CD14-positive monocyte (primary cell): ENCODE measurements at regions not wholly inside any gene's neighbourhood (a gene's known extent, or its start where the extent isn't known, plus 50 kb on each side); places are given as distances from the start of the nearest gene placed in this dataset.
A peak's percentile ranks its signal among the peaks of the same experiment; 100 is the strongest.

ENCODE experiments used
- DNase-seq, 3 donors: peaks; one replicate each; pipeline ENCODE4 v3.0.0-alpha.2; 2011 to 2022
- H2AFZ ChIP-seq: 2 replicates; pipeline ENCODE4 v1.6.0; 2012; ENCODE audit warnings: mild to moderate bottlenecking, low read depth, low read length, inconsistent platforms; ENCODE audit not compliant: insufficient read depth, poor library complexity, severe bottlenecking
- H3K27ac ChIP-seq, 2 donors: 1 replicate in 1 of 2; 2 replicates in 1 of 2; pipeline ENCODE4 v1.5.1; 2012 to 2013; ENCODE audit warnings: low read length in 2 of 2, control low read depth in 1 of 2, inconsistent platforms in 1 of 2, low read depth in 1 of 2, mild to moderate bottlenecking in 1 of 2
- H3K27me3 ChIP-seq, 2 donors: one replicate each; pipeline versions ENCODE4 v1.6.0 to v1.6.1; 2011 to 2013; ENCODE audit warnings: low read length in 2 of 2; ENCODE audit not compliant: control insufficient read depth in 2 of 2, insufficient read depth in 2 of 2
- H3K36me3 ChIP-seq, 2 donors: replicated peaks in 1 of 2; 1 replicate in 1 of 2; 2 replicates in 1 of 2; pipeline versions ENCODE4 v1.5.1 to v1.6.1; 2012 to 2013; ENCODE audit warnings: low read length in 2 of 2, control low read depth in 1 of 2, inconsistent platforms in 1 of 2, mild to moderate bottlenecking in 1 of 2; ENCODE audit not compliant: insufficient read depth in 2 of 2, control insufficient read depth in 1 of 2
- H3K4me1 ChIP-seq, 2 donors: 1 replicate in 1 of 2; 2 replicates in 1 of 2; pipeline versions ENCODE4 v1.5.1 to v1.6.1; 2012 to 2013; ENCODE audit warnings: low read length in 2 of 2, control low read depth in 1 of 2, inconsistent platforms in 1 of 2, mild to moderate bottlenecking in 1 of 2, moderate library complexity in 1 of 2; ENCODE audit not compliant: insufficient read depth in 2 of 2, control insufficient read depth in 1 of 2
- H3K4me2 ChIP-seq: replicated peaks from 2 replicates; pipeline ENCODE3; 2012; ENCODE audit warnings: low read length, moderate library complexity, mild to moderate bottlenecking; ENCODE audit not compliant: poor library complexity, severe bottlenecking; ENCODE audit errors: extremely low read depth
- H3K4me3 ChIP-seq, 3 experiments: fragments of 200-600 bp in 1 of 3; sonication (generic) in 1 of 3; replicated peaks in 1 of 3; 1 replicate in 2 of 3; 2 replicates in 1 of 3; pipeline ENCODE4 v1.5.1; 2011 to 2013; ENCODE audit warnings: low read length in 3 of 3, mild to moderate bottlenecking in 3 of 3, control low read depth in 2 of 3, low read depth in 2 of 3, inconsistent platforms in 1 of 3, moderate library complexity in 1 of 3
- H3K79me2 ChIP-seq: 2 replicates; pipeline ENCODE4 v1.6.0; 2012; ENCODE audit warnings: mild to moderate bottlenecking, control low read depth, inconsistent platforms, low read length, moderate library complexity; ENCODE audit not compliant: insufficient read depth
- H3K9ac ChIP-seq: 2 replicates; pipeline ENCODE4 v1.6.0; 2017; ENCODE audit warnings: low read length, mild to moderate bottlenecking; ENCODE audit not compliant: insufficient read depth, poor library complexity, severe bottlenecking
- H3K9me3 ChIP-seq, 2 donors: replicated peaks in 1 of 2; 1 replicate in 1 of 2; 2 replicates in 1 of 2; pipeline versions ENCODE4 v1.5.1 to v1.6.1; 2012 to 2013; ENCODE audit warnings: low read length in 2 of 2, control low read depth in 1 of 2; ENCODE audit not compliant: control insufficient read depth in 1 of 2, insufficient read depth in 1 of 2
- H4K20me1 ChIP-seq: 2 replicates; pipeline ENCODE4 v1.6.0; 2012; ENCODE audit warnings: mild to moderate bottlenecking, low read length, control low read depth, moderate library complexity; ENCODE audit not compliant: insufficient read depth
- H3K27ac Mint-ChIP-seq, 7 donors: one replicate each; pipeline ENCODE4 v1.8.0; 2020; ENCODE audit warnings: mild to moderate bottlenecking in 7 of 7, mixed read lengths in 7 of 7, moderate library complexity in 6 of 7, inconsistent platforms in 2 of 7
- H3K27me3 Mint-ChIP-seq, 3 donors: one replicate each; pipeline ENCODE4 v1.8.0; 2021 to 2022; ENCODE audit warnings: low read depth in 3 of 3, mild to moderate bottlenecking in 3 of 3, mixed read lengths in 3 of 3, moderate library complexity in 3 of 3, inconsistent platforms in 1 of 3
- H3K36me3 Mint-ChIP-seq, 2 donors: one replicate each; pipeline ENCODE4 v1.8.0; 2020; ENCODE audit warnings: mixed read lengths in 2 of 2, inconsistent platforms in 1 of 2, mild to moderate bottlenecking in 1 of 2
- H3K4me1 Mint-ChIP-seq: one replicate; pipeline ENCODE4 v1.8.0; 2020; ENCODE audit warnings: mild to moderate bottlenecking, mixed read lengths
- H3K4me3 Mint-ChIP-seq, 2 donors: one replicate each; pipeline ENCODE4 v1.8.0; 2020; ENCODE audit warnings: mild to moderate bottlenecking in 2 of 2, mixed read lengths in 2 of 2, moderate library complexity in 1 of 2
- H3K9me3 Mint-ChIP-seq, 7 donors: one replicate each; pipeline ENCODE4 v1.8.0; 2020 to 2022; ENCODE audit warnings: mixed read lengths in 7 of 7, mild to moderate bottlenecking in 6 of 7, moderate library complexity in 6 of 7, inconsistent platforms in 2 of 7
- WGBS: methylation state at CpG from one replicate; pipeline ENCODE4 v1.1.5; 2013; ENCODE audit warnings: missing lambda C conversion rate; ENCODE audit not compliant: insufficient coverage; 5-methylcytosine and 5-hydroxymethylcytosine counted together
- intact Hi-C, 2 donors: fragments of 100-400 bp; cut with micrococcal nuclease; formaldehyde crosslinking; loops; one replicate each; pipeline versions ENCODE4 v1.15.0 to v1.15.1; 2023
- TF ChIP-seq, protein P1 (sequence below): fragments of 200-600 bp; IDR thresholded peaks from one replicate; pipeline ENCODE4 v1.8.0; 2022; ENCODE audit warnings: antibody characterized with exemption, mild to moderate bottlenecking

GRCh38 chr12:90085494-90086274 lies 377.0 kb upstream of the ATP2B1 start:
- H3K36me3 Mint-ChIP-seq: no peaks in the 10 kb centered on the region
- TF ChIP-seq, protein P1, sequence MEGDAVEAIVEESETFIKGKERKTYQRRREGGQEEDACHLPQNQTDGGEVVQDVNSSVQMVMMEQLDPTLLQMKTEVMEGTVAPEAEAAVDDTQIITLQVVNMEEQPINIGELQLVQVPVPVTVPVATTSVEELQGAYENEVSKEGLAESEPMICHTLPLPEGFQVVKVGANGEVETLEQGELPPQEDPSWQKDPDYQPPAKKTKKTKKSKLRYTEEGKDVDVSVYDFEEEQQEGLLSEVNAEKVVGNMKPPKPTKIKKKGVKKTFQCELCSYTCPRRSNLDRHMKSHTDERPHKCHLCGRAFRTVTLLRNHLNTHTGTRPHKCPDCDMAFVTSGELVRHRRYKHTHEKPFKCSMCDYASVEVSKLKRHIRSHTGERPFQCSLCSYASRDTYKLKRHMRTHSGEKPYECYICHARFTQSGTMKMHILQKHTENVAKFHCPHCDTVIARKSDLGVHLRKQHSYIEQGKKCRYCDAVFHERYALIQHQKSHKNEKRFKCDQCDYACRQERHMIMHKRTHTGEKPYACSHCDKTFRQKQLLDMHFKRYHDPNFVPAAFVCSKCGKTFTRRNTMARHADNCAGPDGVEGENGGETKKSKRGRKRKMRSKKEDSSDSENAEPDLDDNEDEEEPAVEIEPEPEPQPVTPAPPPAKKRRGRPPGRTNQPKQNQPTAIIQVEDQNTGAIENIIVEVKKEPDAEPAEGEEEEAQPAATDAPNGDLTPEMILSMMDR: no peak
- Histone ChIP-seq H3K4me1 (peaks cover 0 to 1% of the 10 kb centered on the region in 2 donors), H3K4me3 (no peak overlapping the region), H3K9ac (no peak overlapping the region), H3K4me2 (no peak overlapping the region), H3K36me3 (no peaks in the 10 kb centered on the region), H3K27me3 (no peaks in the 10 kb centered on the region), H2AFZ (peak overlapping the region; percentile 21), H3K27ac (no peak overlapping the region), H3K79me2 (no peaks in the 10 kb centered on the region), H4K20me1 (no peaks in the 10 kb centered on the region), H3K9me3 (no peaks in the 10 kb centered on the region)
- H3K4me1 Mint-ChIP-seq: peaks cover 2% of the 10 kb centered on the region
- peak in 1 of 3 donors; percentile 34 for DNase-seq
- H3K27me3 Mint-ChIP-seq: peaks cover 0 to 1% (median 0%) of the 10 kb centered on the region in 3 donors
- no CpG with 5 or more reads among the region's 3 CpGs for WGBS
- no peak overlapping the region for H3K27ac Mint-ChIP-seq
- peaks cover 0 to 10% (median 3%) of the 10 kb centered on the region in 7 donors for H3K9me3 Mint-ChIP-seq
- intact Hi-C loops: no loop called here
- H3K4me3 Mint-ChIP-seq: no peak overlapping the region

DNA sequence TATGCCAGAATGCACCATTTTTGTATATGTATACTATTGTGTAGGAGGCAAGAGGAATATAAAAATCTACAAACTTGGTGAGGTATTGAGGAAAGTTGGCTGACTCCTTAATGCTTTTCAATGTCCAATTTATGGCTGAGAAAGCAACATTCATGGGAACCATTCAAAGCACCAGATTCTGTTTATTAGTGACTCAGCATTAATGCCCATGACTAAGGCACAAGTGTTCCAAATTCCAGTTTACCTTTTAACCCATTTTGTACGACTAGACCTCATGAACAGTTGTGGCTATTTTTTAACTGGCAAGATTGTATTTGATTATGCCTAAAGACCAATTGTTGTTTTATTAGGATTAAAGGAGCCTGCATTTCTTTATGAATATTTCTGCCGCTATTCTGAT lies 375.4 kb upstream of the ATP2B1 start:
- H3K79me2 ChIP-seq: no peaks in the 10 kb centered on the region
- no peak overlapping the region for H3K27ac ChIP-seq
- intact Hi-C loops: no loop called here
- no peak overlapping the region for H3K27ac Mint-ChIP-seq
- no peaks in the 10 kb centered on the region for H3K9me3 ChIP-seq
- H3K4me2 ChIP-seq: no peak overlapping the region
- no peaks in the 10 kb centered on the region for H3K36me3 Mint-ChIP-seq
- no peak overlapping the region for H2AFZ ChIP-seq
- peaks cover 0 to 1% (median 0%) of the 10 kb centered on the region in 3 donors for H3K27me3 Mint-ChIP-seq
- H3K4me1 Mint-ChIP-seq: no peaks in the 10 kb centered on the region
- H4K20me1 ChIP-seq: no peaks in the 10 kb centered on the region
- peaks cover 0 to 9% (median 2%) of the 10 kb centered on the region in 7 donors for H3K9me3 Mint-ChIP-seq
- TF ChIP-seq, protein P1: no peak
- WGBS: no CpG with 5 or more reads among the region's 2 CpGs
- no peaks in the 10 kb centered on the region for H3K36me3 ChIP-seq
- no peak for DNase-seq
- H3K4me3 ChIP-seq: no peak overlapping the region
- H3K9ac ChIP-seq: no peak overlapping the region
- no peak overlapping the region for H3K4me3 Mint-ChIP-seq
- no peaks in the 10 kb centered on the region for H3K27me3 ChIP-seq
- H3K4me1 ChIP-seq: no peaks in the 10 kb centered on the region
